Cardiac fibroblast (primary cell): ENCODE measurements at regions not wholly inside any gene's neighbourhood (a gene's known extent, or its start where the extent isn't known, plus 50 kb on each side); places are given as distances from the start of the nearest gene placed in this dataset.

Experiments
- DNase-seq, 2 donors: peaks; one replicate each; pipeline versions ENCODE4 v3.0.0 to v3.0.0-alpha.2; 2010; ENCODE audit warnings: low read depth in 2 of 2
- H3K4me3 ChIP-seq, 2 donors: replicated peaks in 1 of 2; 1 replicate in 1 of 2; 2 replicates in 1 of 2; pipeline ENCODE4 v1.5.1; 2011; ENCODE audit warnings: low read depth in 2 of 2, low read length in 2 of 2, mild to moderate bottlenecking in 2 of 2, moderate library complexity in 1 of 2
- CTCF ChIP-seq: IDR thresholded peaks from one replicate; pipeline ENCODE4 v1.5.1; 2011; ENCODE audit warnings: low read depth, mild to moderate bottlenecking, low read length, inconsistent platforms

GRCh38 chr5:72005671-72006070, 101.6 kb upstream of the MAP1B start:
- TF ChIP-seq CTCF, result no peak
- no peak overlapping the region for H3K4me3 ChIP-seq
- no peak for DNase-seq

- DNase-seq, result no peak
- H3K4me3 ChIP-seq, result no peak overlapping the region
- no peak for TF ChIP-seq CTCF
Observed at GRCh38 chr5:72006361-72006760, 100.9 kb upstream of the MAP1B start.

GRCh38 chr5:72007336-72008111, 99.8 kb upstream of the MAP1B start:
- DNase-seq, result no peak
- H3K4me3 ChIP-seq, result no peak overlapping the region
- TF ChIP-seq CTCF, result no peak

GRCh38 chr5:72009280-72009679, 98.0 kb upstream of the MAP1B start:
- H3K4me3 ChIP-seq, result no peak overlapping the region
- no peak for TF ChIP-seq CTCF
- no peak for DNase-seq

- no peak overlapping the region for H3K4me3 ChIP-seq
- no peak for TF ChIP-seq CTCF
Observed at GRCh38 chr5:72010430-72010829, 96.8 kb upstream of the MAP1B start.

GRCh38 chr5:72012906-72013305, 94.4 kb upstream of the MAP1B start:
- TF ChIP-seq CTCF, result no peak
- H3K4me3 ChIP-seq, result no peak overlapping the region
- no peak for DNase-seq

More at GRCh38 chr5:72010430-72010829, 96.8 kb upstream of the MAP1B start:
- no peak for DNase-seq
